Esophagus mucosa (tissue), 1 donor: ENCODE measurements at regions not wholly inside any gene's neighbourhood (a gene's known extent, or its start where the extent isn't known, plus 50 kb on each side); places are given as distances from the start of the nearest gene placed in this dataset.

Experiments
- ATAC-seq: fragments of 200-7000 bp; cut with Tn5 transposase; one replicate; pipeline ENCODE4 v1.9.1; 2020
- donor health status: DM: yes; HTN: yes; CAD: no.

GRCh38 chr21:43477945-43478386 lies 51.0 kb upstream of the SIK1 start:
- ATAC-seq: peak; percentile 90
